Tibial nerve (tissue), 3 donors: ENCODE measurements at regions not wholly inside any gene's neighbourhood (a gene's known extent, or its start where the extent isn't known, plus 50 kb on each side); places are given as distances from the start of the nearest gene placed in this dataset.

Experiments used
- CTCF ChIP-seq, 5 experiments: fragments of 200-600 bp in 3 of 5; fragments of 450-650 bp in 2 of 5; sonication (generic) in 3 of 5; IDR thresholded peaks; one replicate each; pipeline ENCODE4 v1.5.1; 2016 to 2019; ENCODE audit warnings: antibody characterized with exemption in 5 of 5, mild to moderate bottlenecking in 3 of 5, moderate library complexity in 2 of 5
- POLR2A ChIP-seq, 2 donors: fragments of 450-650 bp; IDR thresholded peaks; one replicate each; pipeline ENCODE4 v1.6.1; 2017; ENCODE audit warnings: antibody characterized with exemption in 2 of 2, mild to moderate bottlenecking in 2 of 2, moderate library complexity in 2 of 2

GRCh38 chr7:93765475-93765874, 125.1 kb downstream of the TFPI2 start:
- TF ChIP-seq POLR2A (IDR thresholded peaks at IDR 0.05) (no peak), CTCF (IDR thresholded peaks at IDR 0.05) (no peak)
